Stomach (tissue), 4 donors: ENCODE measurements at regions not wholly inside any gene's neighbourhood (a gene's known extent, or its start where the extent isn't known, plus 50 kb on each side); places are given as distances from the start of the nearest gene placed in this dataset.

Source experiments
- CTCF ChIP-seq, 7 experiments: fragments of 450-650 bp in 4 of 7; fragments of 200-600 bp in 3 of 7; sonication (generic) in 3 of 7; IDR thresholded peaks; one replicate each; pipeline ENCODE4 v1.5.1; 2016 to 2019; ENCODE audit warnings: antibody characterized with exemption in 7 of 7, control low read depth in 2 of 7, mild to moderate bottlenecking in 1 of 7
- POLR2A ChIP-seq, 4 donors: fragments of 450-650 bp; IDR thresholded peaks; one replicate each; pipeline ENCODE4 v1.6.1; 2016; ENCODE audit warnings: antibody characterized with exemption in 4 of 4, control low read depth in 2 of 4, mild to moderate bottlenecking in 1 of 4, moderate library complexity in 1 of 4
- POLR2AphosphoS5 ChIP-seq, 3 donors: sonication (generic); formaldehyde crosslinking; IDR thresholded peaks; one replicate each; pipeline ENCODE4 v1.6.1; 2016; ENCODE audit warnings: antibody characterized with exemption in 3 of 3

- TF ChIP-seq POLR2AphosphoS5 (IDR thresholded peaks at IDR 0.05) (no peak), CTCF (IDR thresholded peaks at IDR 0.05) (no peak), POLR2A (IDR thresholded peaks at IDR 0.05) (no peak)
These were observed 72.6 kb downstream of the TENT5C start for GRCh38 chr1:117678246-117678977.
